ENCODE measurements at regions not wholly inside any gene's neighbourhood (a gene's known extent, or its start where the extent isn't known, plus 50 kb on each side); places are given as distances from the start of the nearest gene placed in this dataset.

DNA sequence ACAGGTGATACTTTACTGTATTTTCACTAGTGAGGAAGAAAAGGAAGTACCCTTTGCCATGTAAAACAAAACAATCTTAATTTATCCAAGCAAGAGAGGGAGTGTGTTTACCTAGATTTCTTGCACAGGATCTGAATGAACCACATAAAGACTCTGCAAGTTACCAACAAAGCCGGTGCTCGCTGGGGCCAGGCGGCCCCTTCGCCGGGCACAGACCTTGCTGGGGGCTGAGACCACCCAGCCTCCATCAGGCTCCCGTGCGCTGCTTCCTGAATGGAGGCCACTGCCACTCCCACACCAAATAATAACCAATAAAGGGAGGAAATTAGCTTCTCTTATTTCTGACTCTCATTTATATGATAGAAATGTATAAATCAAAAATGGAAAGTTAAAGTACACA, 625.0 kb upstream of the ADARB2 start:
- no peak for ATAC-seq
- Mint-ChIP-seq H3K27me3 (ENCODE audit: insufficient read depth, low read depth, poor library complexity) (no peaks in the 10 kb centered on the region), H3K27ac (no peak overlapping the region), H3K4me3 (no peak overlapping the region), H3K9me3 (no peaks in the 10 kb centered on the region), H3K4me1 (peaks cover 11% of the 10 kb centered on the region), H3K36me3 (ENCODE audit: low read depth) (no peaks in the 10 kb centered on the region)
- Histone ChIP-seq H3K36me3 (ENCODE audit: insufficient read depth) (no peaks in the 10 kb centered on the region), H3K27me3 (ENCODE audit: insufficient read depth) (no peaks in the 10 kb centered on the region), H3F3A (replicated peaks; ENCODE audit: low read depth) (no peaks in the 10 kb centered on the region), H3K4me1 (ENCODE audit: insufficient read depth) (peaks cover 3% of the 10 kb centered on the region; the same call in 1 of the 2 replicates), H3K9me2 (ENCODE audit: insufficient read depth) (0 out of 2 replicates have a peak, but pooled peaks cover 3% of the 10 kb centered on the region), H3K27ac (ENCODE audit: low read depth) (no peak overlapping the region), H3K4me3 (no peak overlapping the region), H4K20me1 (replicated peaks; ENCODE audit: insufficient read depth) (no peaks in the 10 kb centered on the region), H2AFZ (peak overlapping the region; percentile 80), H3K4me2 (0 out of 2 replicates have a peak overlapping the region, but pooled peaks have one; percentile 23), H3K79me2 (replicated peaks; ENCODE audit: insufficient read depth) (no peaks in the 10 kb centered on the region)
- DNase-seq (ENCODE audit: low spot score) = no peak
- TF ChIP-seq, protein P1, sequence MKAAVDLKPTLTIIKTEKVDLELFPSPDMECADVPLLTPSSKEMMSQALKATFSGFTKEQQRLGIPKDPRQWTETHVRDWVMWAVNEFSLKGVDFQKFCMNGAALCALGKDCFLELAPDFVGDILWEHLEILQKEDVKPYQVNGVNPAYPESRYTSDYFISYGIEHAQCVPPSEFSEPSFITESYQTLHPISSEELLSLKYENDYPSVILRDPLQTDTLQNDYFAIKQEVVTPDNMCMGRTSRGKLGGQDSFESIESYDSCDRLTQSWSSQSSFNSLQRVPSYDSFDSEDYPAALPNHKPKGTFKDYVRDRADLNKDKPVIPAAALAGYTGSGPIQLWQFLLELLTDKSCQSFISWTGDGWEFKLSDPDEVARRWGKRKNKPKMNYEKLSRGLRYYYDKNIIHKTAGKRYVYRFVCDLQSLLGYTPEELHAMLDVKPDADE (IDR thresholded peaks at IDR 0.05) = no peak
- no peak for TF ChIP-seq EZH2phosphoT487 (IDR thresholded peaks at IDR 0.05; ENCODE audit: unreplicated experiment)
- TF ChIP-seq, protein P2, sequence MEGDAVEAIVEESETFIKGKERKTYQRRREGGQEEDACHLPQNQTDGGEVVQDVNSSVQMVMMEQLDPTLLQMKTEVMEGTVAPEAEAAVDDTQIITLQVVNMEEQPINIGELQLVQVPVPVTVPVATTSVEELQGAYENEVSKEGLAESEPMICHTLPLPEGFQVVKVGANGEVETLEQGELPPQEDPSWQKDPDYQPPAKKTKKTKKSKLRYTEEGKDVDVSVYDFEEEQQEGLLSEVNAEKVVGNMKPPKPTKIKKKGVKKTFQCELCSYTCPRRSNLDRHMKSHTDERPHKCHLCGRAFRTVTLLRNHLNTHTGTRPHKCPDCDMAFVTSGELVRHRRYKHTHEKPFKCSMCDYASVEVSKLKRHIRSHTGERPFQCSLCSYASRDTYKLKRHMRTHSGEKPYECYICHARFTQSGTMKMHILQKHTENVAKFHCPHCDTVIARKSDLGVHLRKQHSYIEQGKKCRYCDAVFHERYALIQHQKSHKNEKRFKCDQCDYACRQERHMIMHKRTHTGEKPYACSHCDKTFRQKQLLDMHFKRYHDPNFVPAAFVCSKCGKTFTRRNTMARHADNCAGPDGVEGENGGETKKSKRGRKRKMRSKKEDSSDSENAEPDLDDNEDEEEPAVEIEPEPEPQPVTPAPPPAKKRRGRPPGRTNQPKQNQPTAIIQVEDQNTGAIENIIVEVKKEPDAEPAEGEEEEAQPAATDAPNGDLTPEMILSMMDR (conservative IDR thresholded peaks at IDR 0.05; ENCODE audit: low read depth in 2 of 2) = no peak

DNA sequence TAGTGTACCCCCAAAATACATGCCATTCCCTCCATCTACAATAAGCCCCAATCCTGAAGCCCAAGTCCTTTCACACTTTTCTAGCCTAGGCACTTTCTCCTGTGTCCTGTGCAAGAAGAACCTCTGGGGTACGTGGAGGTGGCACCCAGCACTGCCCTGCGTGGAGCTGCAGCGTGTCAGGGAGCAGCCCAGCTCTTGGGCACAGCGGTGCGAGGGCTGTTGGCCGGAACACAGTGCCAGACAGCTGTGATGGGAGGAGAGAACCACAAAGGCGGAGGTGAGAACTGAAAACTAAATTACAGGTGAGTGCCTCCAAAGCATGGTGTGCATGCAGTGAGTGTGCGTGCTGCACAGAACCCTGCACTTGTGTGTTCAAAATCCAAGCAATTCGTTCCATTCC, 621.3 kb upstream of the ADARB2 start:
- no peaks in the 10 kb centered on the region for H4K20me1 ChIP-seq (replicated peaks; ENCODE audit: insufficient read depth)
- Mint-ChIP-seq H3K36me3 (ENCODE audit: low read depth) (no peaks in the 10 kb centered on the region), H3K4me1 (peaks cover 8% of the 10 kb centered on the region), H3K4me3 (no peak overlapping the region), H3K27me3 (ENCODE audit: insufficient read depth, low read depth, poor library complexity) (no peaks in the 10 kb centered on the region), H3K27ac (no peak overlapping the region), H3K9me3 (no peaks in the 10 kb centered on the region)
- H3K4me2 ChIP-seq = no peak overlapping the region
- DNase-seq (ENCODE audit: low spot score) (no peak), ATAC-seq (no peak)
- H2AFZ ChIP-seq = no peak overlapping the region
- H3K27ac ChIP-seq (ENCODE audit: low read depth) = no peak overlapping the region
- H3K4me3 ChIP-seq = no peak overlapping the region
- H3F3A ChIP-seq (replicated peaks; ENCODE audit: low read depth) = no peaks in the 10 kb centered on the region
- H3K79me2 ChIP-seq (replicated peaks; ENCODE audit: insufficient read depth) = no peaks in the 10 kb centered on the region
- 0 out of 2 replicates have a peak, but pooled peaks cover 3% of the 10 kb centered on the region for H3K9me2 ChIP-seq (ENCODE audit: insufficient read depth)
- H3K36me3 ChIP-seq (ENCODE audit: insufficient read depth) = no peaks in the 10 kb centered on the region
- H3K27me3 ChIP-seq (ENCODE audit: insufficient read depth) = no peaks in the 10 kb centered on the region
- H3K4me1 ChIP-seq (ENCODE audit: insufficient read depth) = peaks cover 3% of the 10 kb centered on the region; the same call in 1 of the 2 replicates
- no peak for TF ChIP-seq NANOG (IDR thresholded peaks at IDR 0.05; ENCODE audit: borderline replicate concordance)
- TF ChIP-seq, protein P3, sequence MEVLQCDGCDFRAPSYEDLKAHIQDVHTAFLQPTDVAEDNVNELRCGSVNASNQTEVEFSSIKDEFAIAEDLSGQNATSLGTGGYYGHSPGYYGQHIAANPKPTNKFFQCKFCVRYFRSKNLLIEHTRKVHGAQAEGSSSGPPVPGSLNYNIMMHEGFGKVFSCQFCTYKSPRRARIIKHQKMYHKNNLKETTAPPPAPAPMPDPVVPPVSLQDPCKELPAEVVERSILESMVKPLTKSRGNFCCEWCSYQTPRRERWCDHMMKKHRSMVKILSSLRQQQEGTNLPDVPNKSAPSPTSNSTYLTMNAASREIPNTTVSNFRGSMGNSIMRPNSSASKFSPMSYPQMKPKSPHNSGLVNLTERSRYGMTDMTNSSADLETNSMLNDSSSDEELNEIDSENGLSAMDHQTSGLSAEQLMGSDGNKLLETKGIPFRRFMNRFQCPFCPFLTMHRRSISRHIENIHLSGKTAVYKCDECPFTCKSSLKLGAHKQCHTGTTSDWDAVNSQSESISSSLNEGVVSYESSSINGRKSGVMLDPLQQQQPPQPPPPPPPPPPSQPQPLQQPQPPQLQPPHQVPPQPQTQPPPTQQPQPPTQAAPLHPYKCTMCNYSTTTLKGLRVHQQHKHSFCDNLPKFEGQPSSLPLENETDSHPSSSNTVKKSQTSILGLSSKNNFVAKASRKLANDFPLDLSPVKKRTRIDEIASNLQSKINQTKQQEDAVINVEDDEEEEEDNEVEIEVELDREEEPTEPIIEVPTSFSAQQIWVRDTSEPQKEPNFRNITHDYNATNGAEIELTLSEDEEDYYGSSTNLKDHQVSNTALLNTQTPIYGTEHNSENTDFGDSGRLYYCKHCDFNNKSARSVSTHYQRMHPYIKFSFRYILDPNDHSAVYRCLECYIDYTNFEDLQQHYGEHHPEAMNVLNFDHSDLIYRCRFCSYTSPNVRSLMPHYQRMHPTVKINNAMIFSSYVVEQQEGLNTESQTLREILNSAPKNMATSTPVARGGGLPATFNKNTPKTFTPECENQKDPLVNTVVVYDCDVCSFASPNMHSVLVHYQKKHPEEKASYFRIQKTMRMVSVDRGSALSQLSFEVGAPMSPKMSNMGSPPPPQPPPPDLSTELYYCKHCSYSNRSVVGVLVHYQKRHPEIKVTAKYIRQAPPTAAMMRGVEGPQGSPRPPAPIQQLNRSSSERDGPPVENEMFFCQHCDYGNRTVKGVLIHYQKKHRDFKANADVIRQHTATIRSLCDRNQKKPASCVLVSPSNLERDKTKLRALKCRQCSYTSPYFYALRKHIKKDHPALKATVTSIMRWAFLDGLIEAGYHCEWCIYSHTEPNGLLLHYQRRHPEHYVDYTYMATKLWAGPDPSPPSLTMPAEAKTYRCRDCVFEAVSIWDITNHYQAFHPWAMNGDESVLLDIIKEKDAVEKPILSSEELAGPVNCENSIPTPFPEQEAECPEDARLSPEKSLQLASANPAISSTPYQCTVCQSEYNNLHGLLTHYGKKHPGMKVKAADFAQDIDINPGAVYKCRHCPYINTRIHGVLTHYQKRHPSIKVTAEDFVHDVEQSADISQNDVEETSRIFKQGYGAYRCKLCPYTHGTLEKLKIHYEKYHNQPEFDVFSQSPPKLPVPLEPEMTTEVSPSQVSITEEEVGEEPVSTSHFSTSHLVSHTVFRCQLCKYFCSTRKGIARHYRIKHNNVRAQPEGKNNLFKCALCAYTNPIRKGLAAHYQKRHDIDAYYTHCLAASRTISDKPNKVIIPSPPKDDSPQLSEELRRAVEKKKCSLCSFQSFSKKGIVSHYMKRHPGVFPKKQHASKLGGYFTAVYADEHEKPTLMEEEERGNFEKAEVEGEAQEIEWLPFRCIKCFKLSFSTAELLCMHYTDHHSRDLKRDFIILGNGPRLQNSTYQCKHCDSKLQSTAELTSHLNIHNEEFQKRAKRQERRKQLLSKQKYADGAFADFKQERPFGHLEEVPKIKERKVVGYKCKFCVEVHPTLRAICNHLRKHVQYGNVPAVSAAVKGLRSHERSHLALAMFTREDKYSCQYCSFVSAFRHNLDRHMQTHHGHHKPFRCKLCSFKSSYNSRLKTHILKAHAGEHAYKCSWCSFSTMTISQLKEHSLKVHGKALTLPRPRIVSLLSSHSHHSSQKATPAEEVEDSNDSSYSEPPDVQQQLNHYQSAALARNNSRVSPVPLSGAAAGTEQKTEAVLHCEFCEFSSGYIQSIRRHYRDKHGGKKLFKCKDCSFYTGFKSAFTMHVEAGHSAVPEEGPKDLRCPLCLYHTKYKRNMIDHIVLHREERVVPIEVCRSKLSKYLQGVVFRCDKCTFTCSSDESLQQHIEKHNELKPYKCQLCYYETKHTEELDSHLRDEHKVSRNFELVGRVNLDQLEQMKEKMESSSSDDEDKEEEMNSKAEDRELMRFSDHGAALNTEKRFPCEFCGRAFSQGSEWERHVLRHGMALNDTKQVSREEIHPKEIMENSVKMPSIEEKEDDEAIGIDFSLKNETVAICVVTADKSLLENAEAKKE (CRISPR knock-in tag; IDR thresholded peaks at IDR 0.05) = no peak
- no peak for TF ChIP-seq JUNB (IDR thresholded peaks at IDR 0.05; ENCODE audit: unreplicated experiment)
- TF ChIP-seq, protein P4, sequence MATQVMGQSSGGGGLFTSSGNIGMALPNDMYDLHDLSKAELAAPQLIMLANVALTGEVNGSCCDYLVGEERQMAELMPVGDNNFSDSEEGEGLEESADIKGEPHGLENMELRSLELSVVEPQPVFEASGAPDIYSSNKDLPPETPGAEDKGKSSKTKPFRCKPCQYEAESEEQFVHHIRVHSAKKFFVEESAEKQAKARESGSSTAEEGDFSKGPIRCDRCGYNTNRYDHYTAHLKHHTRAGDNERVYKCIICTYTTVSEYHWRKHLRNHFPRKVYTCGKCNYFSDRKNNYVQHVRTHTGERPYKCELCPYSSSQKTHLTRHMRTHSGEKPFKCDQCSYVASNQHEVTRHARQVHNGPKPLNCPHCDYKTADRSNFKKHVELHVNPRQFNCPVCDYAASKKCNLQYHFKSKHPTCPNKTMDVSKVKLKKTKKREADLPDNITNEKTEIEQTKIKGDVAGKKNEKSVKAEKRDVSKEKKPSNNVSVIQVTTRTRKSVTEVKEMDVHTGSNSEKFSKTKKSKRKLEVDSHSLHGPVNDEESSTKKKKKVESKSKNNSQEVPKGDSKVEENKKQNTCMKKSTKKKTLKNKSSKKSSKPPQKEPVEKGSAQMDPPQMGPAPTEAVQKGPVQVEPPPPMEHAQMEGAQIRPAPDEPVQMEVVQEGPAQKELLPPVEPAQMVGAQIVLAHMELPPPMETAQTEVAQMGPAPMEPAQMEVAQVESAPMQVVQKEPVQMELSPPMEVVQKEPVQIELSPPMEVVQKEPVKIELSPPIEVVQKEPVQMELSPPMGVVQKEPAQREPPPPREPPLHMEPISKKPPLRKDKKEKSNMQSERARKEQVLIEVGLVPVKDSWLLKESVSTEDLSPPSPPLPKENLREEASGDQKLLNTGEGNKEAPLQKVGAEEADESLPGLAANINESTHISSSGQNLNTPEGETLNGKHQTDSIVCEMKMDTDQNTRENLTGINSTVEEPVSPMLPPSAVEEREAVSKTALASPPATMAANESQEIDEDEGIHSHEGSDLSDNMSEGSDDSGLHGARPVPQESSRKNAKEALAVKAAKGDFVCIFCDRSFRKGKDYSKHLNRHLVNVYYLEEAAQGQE (IDR thresholded peaks at IDR 0.05; ENCODE audit: unreplicated experiment) = no peak
- TF ChIP-seq EZH2phosphoT487 (IDR thresholded peaks at IDR 0.05; ENCODE audit: unreplicated experiment) = no peak
